SKM-1 treated with dmso at 0.1 percent for 144 hours (cell line): ENCODE measurements at regions not wholly inside any gene's neighbourhood (a gene's known extent, or its start where the extent isn't known, plus 50 kb on each side); places are given as distances from the start of the nearest gene placed in this dataset.

Source experiments
- DNase-seq: peaks from one replicate; lab custom pipeline; 2025; ENCODE audit not compliant: unreplicated experiment; lab: John Stamatoyannopoulos, UW

GRCh38 chrX:82070948-82071347 lies 869.0 kb downstream of the SH3BGRL start:
- DNase-seq = no peak

GRCh38 chrX:82081027-82081426 lies 879.1 kb downstream of the SH3BGRL start:
- no peak for DNase-seq

GRCh38 chrX:82087699-82088098 lies 885.8 kb downstream of the SH3BGRL start:
- DNase-seq = no peak

- no peak for DNase-seq
These were observed 890.4 kb downstream of the SH3BGRL start for GRCh38 chrX:82092307-82092706.

- no peak for DNase-seq
These were observed 923.2 kb downstream of the SH3BGRL start for GRCh38 chrX:82125103-82125502.

- no peak for DNase-seq
These were observed 925.6 kb downstream of the SH3BGRL start for GRCh38 chrX:82127228-82128123.

- no peak for DNase-seq
These were observed 932.5 kb downstream of the SH3BGRL start for GRCh38 chrX:82134378-82134777.

- no peak for DNase-seq
These were observed 940.0 kb downstream of the SH3BGRL start for GRCh38 chrX:82141942-82142341.

GRCh38 chrX:82161195-82161594 lies 959.3 kb downstream of the SH3BGRL start:
- no peak for DNase-seq

GRCh38 chrX:82163701-82164100 lies 961.8 kb downstream of the SH3BGRL start:
- DNase-seq = no peak

GRCh38 chrX:82196866-82197265 lies 995.0 kb downstream of the SH3BGRL start:
- no peak for DNase-seq

GRCh38 chrX:82208975-82209374 lies 1007.1 kb downstream of the SH3BGRL start:
- DNase-seq = no peak

- peak; percentile 50 for DNase-seq
These were observed 1016.5 kb downstream of the SH3BGRL start for GRCh38 chrX:82218361-82218760.

- DNase-seq = no peak
These were observed 1017.2 kb downstream of the SH3BGRL start for GRCh38 chrX:82219129-82219528.

GRCh38 chrX:82224961-82225360 lies 1023.1 kb downstream of the SH3BGRL start:
- no peak for DNase-seq

- DNase-seq = no peak
These were observed 1028.1 kb downstream of the SH3BGRL start for GRCh38 chrX:82230013-82230412.

- no peak for DNase-seq
These were observed 1030.8 kb downstream of the SH3BGRL start for GRCh38 chrX:82232679-82233078.

GRCh38 chrX:82237328-82237727 lies 1035.4 kb downstream of the SH3BGRL start:
- no peak for DNase-seq
